ENCODE measurements at regions not wholly inside any gene's neighbourhood (a gene's known extent, or its start where the extent isn't known, plus 50 kb on each side); places are given as distances from the start of the nearest gene placed in this dataset.

- peaks cover 0 to 5% of the 10 kb centered on the region in 2 experiments for H3K4me1 ChIP-seq (ENCODE audit: control insufficient read depth in 1 of 2, insufficient read depth in 1 of 2, low read depth in 1 of 2, low read length in 1 of 2)
- no peak overlapping the region for H3K4me3 ChIP-seq (ENCODE audit: low read depth in 1 of 2, low read length in 1 of 2)
- no peaks in the 10 kb centered on the region for H3K9me3 ChIP-seq
- no peaks in the 10 kb centered on the region for H3K36me3 ChIP-seq
- H3K27ac ChIP-seq: no peak overlapping the region
- H3K27me3 ChIP-seq: no peaks in the 10 kb centered on the region
- no peak for TF ChIP-seq CTCF (IDR thresholded peaks at IDR 0.05)
Measured at GRCh38 chr5:17805227-17805825, 171.1 kb downstream of the TAF11L14 start.

GRCh38 chr5:17806818-17807468 lies 172.7 kb downstream of the TAF11L14 start:
- no peak overlapping the region for H3K4me3 ChIP-seq (ENCODE audit: low read depth in 1 of 2, low read length in 1 of 2)
- no peaks in the 10 kb centered on the region for H3K9me3 ChIP-seq
- TF ChIP-seq CTCF (IDR thresholded peaks at IDR 0.05): no peak
- H3K36me3 ChIP-seq: no peaks in the 10 kb centered on the region
- H3K4me1 ChIP-seq (ENCODE audit: control insufficient read depth in 1 of 2, insufficient read depth in 1 of 2, low read depth in 1 of 2, low read length in 1 of 2): peaks cover 0 to 5% of the 10 kb centered on the region in 2 experiments
- H3K27ac ChIP-seq: no peak overlapping the region
- H3K27me3 ChIP-seq: no peaks in the 10 kb centered on the region

DNA sequence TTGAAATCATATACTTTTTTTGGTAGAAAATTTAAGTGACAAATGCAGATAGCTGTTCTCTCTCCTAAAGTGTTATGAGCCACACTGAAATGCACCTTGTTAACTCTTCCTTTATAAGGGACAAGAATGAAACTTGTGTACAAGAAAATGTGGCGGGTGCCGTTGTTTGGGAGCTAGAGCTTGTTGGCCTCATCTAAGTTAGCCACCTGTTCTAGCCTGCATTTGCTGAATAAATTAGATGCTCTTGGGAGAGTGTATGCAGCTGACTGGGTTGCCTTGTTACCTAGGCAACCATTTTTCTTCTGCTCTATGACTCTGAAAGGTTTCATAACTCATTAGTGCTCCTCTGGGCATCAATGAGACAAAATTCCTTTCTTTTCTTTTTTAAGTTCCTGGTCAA lies 174.3 kb downstream of the TAF11L14 start:
- Histone ChIP-seq H3K36me3 (no peaks in the 10 kb centered on the region), H3K27me3 (no peaks in the 10 kb centered on the region), H3K27ac (no peak overlapping the region), H3K9me3 (no peaks in the 10 kb centered on the region), H3K4me1 (ENCODE audit: control insufficient read depth in 1 of 2, insufficient read depth in 1 of 2, low read depth in 1 of 2, low read length in 1 of 2) (peaks cover 0 to 5% of the 10 kb centered on the region in 2 experiments), H3K4me3 (ENCODE audit: low read depth in 1 of 2, low read length in 1 of 2) (no peak overlapping the region)
- no peak for TF ChIP-seq CTCF (IDR thresholded peaks at IDR 0.05)

DNA sequence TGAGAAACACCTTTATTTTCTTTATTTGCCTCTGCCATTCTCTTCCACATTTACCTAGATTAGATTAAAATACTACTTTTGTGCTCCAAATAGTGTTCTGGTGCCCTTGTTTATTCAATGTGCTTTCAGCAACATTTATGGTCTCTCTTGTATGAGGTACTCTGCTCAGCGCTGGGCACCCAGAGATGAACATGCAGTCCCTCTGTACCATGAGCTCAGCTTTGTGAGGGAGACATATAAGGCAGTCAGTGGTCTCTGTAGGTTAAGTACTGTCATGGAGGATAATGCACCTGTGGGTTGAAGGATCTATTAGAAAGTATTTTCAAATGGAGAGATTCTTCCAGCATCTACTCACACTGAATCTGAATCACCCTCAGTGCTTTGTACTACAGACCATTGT lies 176.5 kb downstream of the TAF11L14 start:
- Histone ChIP-seq H3K36me3 (no peaks in the 10 kb centered on the region), H3K27me3 (no peaks in the 10 kb centered on the region), H3K9me3 (no peaks in the 10 kb centered on the region), H3K27ac (no peak overlapping the region), H3K4me3 (ENCODE audit: low read depth in 1 of 2, low read length in 1 of 2) (no peak overlapping the region), H3K4me1 (ENCODE audit: control insufficient read depth in 1 of 2, insufficient read depth in 1 of 2, low read depth in 1 of 2, low read length in 1 of 2) (no peaks in the 10 kb centered on the region)
- no peak for TF ChIP-seq CTCF (IDR thresholded peaks at IDR 0.05)

GRCh38 chr5:17813214-17813613 lies 179.0 kb downstream of the TAF11L14 start:
- Histone ChIP-seq H3K4me1 (ENCODE audit: control insufficient read depth in 1 of 2, insufficient read depth in 1 of 2, low read depth in 1 of 2, low read length in 1 of 2) (no peaks in the 10 kb centered on the region), H3K27ac (no peak overlapping the region), H3K27me3 (no peaks in the 10 kb centered on the region), H3K9me3 (no peaks in the 10 kb centered on the region), H3K36me3 (no peaks in the 10 kb centered on the region), H3K4me3 (ENCODE audit: low read depth in 1 of 2, low read length in 1 of 2) (no peak overlapping the region)
- TF ChIP-seq CTCF (IDR thresholded peaks at IDR 0.05): no peak
